ENCODE measurements at regions not wholly inside any gene's neighbourhood (a gene's known extent, or its start where the extent isn't known, plus 50 kb on each side); places are given as distances from the start of the nearest gene placed in this dataset.
"Not testable (repeated sequence)": the region's sequence is repeated elsewhere in the genome, so short reads cannot be mapped to it uniquely, and the experiment has no call there.

DNA sequence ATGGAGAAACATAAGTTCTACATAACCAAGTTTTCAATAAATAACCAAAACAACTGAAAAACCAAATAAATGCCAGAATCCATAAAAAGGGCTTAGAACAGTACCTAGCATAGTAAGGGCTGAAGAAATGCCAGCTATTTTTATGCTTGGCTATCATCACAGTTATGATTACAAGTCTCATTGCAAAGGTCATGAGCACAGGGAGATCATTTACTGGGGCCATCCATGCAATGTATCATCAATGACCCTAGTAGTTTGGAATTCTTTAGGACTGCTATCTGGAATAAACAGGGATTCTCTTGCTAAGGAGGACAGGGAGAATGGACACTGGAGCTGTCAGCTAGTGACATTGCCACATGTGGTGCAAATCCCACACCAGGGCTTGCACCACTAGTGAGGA lies 92.5 kb upstream of the NAP1L1 start:
- DNase-seq, result no peak

DNA sequence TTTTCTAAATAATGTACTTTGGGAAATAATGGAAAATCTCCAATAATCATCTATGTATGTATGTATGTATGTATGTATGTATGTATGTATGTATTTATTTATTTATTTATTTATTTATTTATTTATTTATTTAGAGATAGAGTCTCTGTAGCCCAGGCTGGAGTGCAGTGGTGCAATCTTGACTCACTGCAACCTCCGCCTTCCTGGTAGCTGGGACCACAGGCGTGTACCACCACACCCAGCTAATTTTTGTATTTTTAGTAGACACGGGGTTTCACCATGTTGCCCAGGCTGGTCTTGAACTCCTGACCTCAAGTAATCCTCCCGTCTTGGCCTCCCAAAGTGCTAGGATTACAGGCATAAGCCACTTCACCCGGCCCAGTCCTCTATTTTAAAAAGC lies 91.5 kb upstream of the NAP1L1 start:
- DNase-seq, result not testable (repeated sequence)

DNA sequence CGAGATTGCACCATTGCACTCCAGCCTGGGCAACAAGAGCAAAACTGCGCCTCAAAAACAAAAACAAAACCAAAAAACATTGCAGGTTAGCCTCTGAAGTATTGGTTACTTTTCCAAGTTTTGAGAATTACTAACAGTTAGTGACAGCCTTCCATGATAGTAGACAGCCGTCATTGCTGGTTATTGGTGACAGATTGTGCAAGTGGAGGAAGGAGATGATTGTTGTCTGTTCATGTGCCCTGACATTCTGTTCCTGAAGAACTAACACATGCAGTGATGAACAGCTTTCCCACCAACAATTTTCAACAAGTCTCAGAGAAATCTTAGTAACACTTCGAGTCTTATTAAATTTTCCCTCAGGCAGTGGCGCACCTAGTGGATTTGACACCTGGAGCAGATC lies 89.3 kb upstream of the NAP1L1 start:
- no peak for DNase-seq

DNA sequence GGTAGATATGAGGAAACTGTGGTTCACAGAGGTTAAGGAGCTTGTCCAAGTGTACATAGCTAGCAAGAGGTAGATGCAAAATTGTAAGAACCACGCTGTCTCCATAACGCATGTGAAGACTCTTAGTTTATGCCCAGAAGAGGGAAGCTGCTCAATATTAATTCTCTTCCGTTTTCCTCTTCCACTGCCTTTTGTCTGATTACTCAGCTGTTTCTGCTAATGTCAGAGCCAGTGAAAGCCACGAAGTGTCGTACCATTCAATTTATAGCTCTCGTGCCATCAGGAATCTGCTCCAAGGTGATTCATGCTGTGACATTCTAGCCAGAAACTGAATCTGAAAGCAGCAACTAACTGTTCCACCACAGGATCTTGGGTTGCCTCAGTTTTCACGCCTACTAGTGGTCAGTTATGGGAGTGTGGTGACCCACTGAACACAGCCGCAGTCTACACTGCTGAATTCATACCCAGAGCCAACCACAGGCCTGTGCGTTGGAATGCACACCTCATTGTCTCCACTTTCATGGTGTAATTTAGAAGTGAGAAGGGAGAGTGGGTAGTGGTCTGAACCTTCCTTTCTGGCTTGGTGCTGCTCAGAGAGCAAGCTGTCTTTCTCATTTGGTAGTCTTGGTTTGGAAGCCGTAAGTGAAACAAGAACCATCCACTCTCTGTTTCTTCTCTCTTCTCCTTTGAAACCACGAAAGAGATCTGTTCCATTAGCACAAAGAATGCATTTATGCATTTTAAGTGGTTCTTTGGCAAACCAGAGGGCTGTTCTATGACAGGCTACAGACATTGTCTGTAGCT lies 74.2 kb upstream of the NAP1L1 start:
- DNase-seq, result peak; percentile 71

DNA sequence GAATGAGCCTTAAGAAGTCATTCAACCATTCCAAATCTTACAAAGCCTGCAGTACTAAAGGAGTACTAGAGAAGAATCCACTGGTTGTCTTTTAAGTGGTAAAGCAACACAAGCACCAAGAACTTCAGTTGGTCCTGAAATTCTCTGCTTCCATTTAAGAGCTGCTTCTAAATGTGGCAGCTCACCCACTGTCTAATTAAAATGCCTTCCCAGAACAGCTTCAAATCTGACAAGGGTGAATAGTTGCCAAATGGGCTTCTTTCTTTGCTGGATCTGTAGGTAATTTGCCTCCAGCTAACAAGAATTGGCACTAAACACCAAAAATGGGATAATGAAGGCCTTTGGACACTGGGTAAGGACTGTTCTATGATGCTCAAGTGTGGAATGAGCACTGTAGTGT lies 72.2 kb upstream of the NAP1L1 start:
- DNase-seq, result no peak

DNA sequence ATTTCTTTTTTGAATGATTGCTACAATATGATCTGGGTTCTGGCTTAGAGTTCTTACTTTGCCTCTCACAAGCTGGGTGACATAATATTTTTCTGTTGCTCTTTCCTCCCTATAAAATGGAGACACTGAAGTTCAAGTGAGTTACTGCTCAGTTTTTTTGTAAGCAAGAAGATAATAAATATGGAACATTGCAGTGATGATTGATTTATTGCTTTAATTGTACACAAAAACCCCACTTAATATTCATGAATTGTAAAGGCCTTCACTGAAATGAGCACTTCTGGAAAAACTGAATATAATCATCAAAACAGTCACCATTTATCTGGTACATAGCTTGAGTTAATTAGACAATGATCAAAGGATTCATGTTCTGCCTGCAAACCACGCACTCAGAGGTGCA lies 71.8 kb upstream of the NAP1L1 start:
- no peak for DNase-seq

DNA sequence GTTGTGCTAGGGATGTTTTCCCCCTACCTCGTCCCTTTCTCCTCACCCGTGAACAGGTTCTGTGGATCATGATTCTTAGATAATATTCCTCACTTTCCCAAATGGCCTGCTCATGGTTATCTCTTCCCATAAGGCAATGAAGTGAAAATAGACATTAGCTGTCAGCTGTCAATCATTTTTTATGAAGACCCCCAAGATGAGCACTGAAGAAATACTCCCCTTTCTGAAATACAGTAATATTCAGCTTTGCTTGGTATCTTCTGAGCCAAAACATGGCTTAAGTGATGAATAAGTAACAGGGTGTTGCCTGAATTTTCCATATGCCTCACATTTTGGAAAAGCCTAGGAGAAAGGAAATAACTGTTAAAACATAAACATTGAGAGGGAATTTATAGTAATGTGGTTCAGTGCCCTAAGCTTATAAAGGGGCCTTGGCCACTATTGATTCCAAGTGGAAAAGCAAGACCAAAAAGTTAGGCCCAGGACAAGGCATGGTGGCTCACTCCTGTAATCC lies 70.7 kb upstream of the NAP1L1 start:
- no peak for DNase-seq

DNA sequence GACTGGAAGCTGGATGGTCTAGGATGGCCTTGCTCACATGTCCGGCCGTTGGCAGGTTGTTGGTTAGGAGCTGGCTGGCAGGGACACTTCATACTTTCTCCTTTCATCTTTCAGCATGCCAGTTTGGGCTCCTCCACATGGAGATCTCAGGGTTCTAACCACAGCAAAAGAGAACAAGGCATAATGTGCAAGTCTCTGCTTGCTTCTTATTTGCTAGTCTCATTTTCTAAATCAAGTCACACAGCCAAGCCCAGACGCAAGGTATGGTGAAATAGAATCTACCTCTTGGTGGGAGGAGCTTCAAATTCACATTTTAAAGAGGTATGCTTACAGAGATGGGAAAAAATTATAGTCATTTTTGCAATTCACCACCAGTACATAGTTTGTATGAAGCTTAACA lies 69.1 kb upstream of the NAP1L1 start:
- DNase-seq, result no peak

DNA sequence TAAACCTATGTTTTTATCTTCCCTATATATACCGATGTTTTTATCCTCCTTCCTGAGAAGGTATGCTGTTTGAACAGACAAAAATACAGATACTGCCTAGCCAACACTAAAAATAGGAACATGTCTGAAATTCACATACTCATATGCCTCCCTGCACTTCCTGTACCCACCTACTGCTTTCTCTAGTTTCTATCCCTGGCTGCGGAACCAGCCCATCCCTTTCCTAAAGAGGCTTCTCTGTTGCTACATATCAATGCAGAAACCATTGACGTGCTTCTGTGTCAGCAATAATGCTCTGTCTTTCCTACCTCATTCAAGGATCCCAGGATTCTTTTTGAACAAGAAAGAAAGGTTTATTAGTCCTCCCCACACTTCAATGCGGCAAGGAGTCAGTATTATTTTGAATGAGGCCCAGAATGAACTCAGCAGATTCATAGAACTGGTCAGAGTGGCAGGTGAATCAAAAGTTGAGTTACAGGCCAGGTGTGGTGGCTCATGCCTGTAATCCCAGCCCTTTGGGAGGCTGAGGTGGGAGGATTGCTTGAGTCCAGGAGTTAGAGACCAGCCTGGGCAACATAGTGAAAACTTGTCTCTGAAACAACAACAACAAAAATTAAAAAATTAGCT lies 67.8 kb upstream of the NAP1L1 start:
- no peak for DNase-seq

DNA sequence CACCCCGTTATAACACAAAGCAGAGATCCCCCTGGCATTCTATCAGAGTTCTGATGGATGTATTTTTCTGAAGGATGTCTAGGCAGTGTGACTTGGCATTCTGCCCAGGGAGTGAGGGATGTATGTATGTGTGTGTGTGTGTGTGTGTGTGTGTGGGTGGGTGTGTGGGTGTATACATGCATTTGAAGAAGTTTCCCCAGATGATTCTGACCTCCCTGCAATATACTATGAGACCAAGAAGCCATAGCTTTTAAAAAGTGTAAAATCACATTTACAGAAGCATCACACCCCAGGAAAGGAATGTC lies 59.7 kb upstream of the NAP1L1 start:
- peak; percentile 43 for DNase-seq

DNA sequence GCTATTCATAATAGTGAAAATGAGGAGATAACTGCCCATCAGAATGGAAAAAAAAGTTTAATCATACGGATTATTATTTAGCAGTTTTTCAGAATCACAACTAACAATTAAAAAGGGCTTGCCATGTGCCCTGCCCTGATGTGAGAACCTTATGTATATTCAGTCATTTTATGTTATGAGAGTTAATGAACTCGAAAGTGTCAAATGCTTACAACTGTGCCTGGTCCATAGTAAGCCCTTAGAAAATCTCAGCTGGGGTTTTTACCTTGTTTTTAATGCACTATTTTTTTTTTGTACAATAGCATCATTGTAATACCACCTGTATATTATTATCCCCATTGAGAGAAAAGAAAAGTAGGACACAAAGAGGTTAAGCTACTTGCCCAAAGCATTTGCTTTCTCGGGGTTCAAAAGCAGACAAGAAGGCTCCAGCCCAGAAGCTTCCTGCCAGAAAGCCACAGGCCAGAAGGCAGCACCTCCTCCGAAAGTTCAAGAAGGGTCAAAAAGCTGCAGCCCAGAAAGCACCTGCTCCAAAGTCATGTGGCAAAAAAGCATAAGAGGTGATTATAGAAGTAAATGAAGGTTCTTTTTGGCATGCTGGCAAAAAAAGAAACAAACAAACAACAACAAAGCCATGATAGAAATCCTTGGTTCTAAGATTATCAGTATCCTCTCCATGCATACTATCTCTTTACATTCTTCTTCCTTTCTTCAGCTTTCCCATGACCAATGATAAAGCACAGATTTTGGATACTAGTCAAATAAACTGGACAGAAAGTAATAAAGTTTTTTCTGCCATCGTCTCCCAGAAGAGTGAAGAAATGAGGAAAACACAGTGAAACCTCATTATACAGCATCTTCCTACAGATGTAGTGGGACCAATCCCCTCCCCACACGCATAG lies 59.1 kb upstream of the NAP1L1 start:
- DNase-seq, result peak; percentile 32

DNA sequence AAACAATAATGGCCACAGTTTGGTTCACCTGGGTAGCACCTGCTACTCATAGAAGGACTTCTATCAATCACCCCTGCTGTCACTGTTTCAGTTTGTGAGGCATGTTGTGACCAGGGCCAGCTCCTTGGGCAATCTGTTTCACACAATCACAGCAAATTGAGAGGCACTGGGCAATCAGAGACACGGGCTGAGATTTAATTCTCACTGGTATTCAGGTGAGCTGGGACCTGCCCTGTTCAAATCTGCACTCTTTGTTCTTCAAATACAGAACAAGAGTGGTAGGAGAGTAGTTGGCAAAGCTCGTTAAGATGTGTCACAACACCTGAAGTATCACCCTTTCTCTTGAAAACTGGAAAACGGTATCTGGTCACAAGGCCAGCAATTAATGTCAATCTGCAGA lies 57.8 kb upstream of the NAP1L1 start:
- no peak for DNase-seq

DNA sequence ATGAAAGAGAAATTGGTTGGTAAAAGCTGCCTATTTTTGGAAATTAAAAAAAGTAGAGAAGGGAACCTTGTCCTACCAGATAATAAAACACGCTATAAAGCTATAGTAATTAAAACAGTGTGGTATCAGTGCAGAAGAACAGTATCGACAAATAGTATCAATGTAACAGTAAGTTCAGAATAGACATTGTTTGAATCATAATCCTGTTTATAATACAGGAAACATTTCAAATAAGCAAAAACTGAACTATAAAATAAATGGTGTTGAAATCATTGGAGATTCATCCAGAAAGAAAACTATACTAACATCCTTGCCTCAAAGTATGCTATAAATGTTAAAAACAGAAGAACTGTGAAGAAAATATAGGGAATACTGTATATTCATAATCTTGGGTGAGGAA lies 54.2 kb upstream of the NAP1L1 start:
- DNase-seq, result no peak

DNA sequence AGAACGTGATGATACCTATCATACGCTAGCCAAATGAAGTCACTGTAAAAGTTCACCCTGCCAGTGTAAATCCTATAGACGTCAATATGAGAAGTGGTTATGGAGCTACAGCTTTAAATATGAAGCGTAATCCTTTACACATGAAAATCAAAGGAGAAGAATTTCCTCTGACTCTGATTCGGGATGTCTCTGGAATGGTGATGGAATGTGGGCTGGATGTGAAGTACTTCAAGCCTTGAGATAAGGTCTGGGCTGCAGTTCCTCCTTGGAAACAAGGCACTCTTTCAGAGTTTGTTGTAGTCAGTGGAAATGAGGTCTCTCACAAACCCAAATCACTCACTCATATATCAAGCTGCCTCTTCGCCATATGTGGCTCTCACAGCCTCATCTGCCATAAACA lies 53.1 kb upstream of the NAP1L1 start:
- DNase-seq, result no peak

DNA sequence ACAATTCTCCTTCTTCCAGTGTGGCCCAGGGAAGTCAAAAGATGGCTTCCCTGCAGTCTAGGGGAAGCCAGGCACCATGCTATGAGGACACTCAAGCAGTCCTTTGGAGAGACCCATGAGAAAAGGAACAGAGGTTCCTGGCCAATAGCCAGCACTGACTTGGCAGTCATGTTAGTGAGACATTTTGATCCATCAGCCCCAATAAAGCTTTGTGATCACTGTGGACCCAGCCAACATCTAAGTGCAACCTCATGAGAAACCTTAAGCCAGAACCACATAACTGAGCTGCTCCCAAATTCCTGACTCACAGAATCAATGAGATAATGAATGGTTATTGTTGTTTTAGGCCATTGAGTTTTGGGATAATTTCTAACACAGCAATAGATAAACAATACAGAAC lies 51.0 kb upstream of the NAP1L1 start:
- no peak for DNase-seq
